GM19238 (cell line): ENCODE measurements at regions not wholly inside any gene's neighbourhood (a gene's known extent, or its start where the extent isn't known, plus 50 kb on each side); places are given as distances from the start of the nearest gene placed in this dataset.
"Not testable (repeated sequence)": the region's sequence is repeated elsewhere in the genome, so short reads cannot be mapped to it uniquely, and the experiment has no call there.

ENCODE experiments used
- DNase-seq: peaks from one replicate; pipeline ENCODE4 v3.0.0; 2011; ENCODE audit warnings: low spot score; ENCODE audit not compliant: insufficient read length

- no peak for DNase-seq
Observed at GRCh38 chr11:130672911-130673310, 224.5 kb downstream of the ADAMTS15 start.

- no peak for DNase-seq
Observed at GRCh38 chr11:130673698-130674097, 225.3 kb downstream of the ADAMTS15 start.

GRCh38 chr11:130674686-130675308 is 226.4 kb downstream of the ADAMTS15 start:
- DNase-seq, result no peak

- DNase-seq, result no peak
Observed at GRCh38 chr11:130675371-130675821, 227.0 kb downstream of the ADAMTS15 start.

- no peak for DNase-seq
Observed at GRCh38 chr11:130675917-130676316, 227.5 kb downstream of the ADAMTS15 start.

GRCh38 chr11:130677486-130678153 is 229.2 kb downstream of the ADAMTS15 start:
- no peak for DNase-seq

GRCh38 chr11:130679247-130679646 is 230.8 kb downstream of the ADAMTS15 start:
- DNase-seq, result no peak

- DNase-seq, result not testable (repeated sequence)
Observed at GRCh38 chr11:130682471-130682870, 233.8 kb downstream of the SNX19 start.

GRCh38 chr11:130689222-130689908 is 226.9 kb downstream of the SNX19 start:
- DNase-seq, result no peak

- no peak for DNase-seq
Observed at GRCh38 chr11:130691581-130691980, 224.7 kb downstream of the SNX19 start.

GRCh38 chr11:130692220-130692619 is 224.1 kb downstream of the SNX19 start:
- DNase-seq, result no peak

GRCh38 chr11:130693543-130693942 is 222.7 kb downstream of the SNX19 start:
- no peak for DNase-seq

GRCh38 chr11:130694488-130695045 is 221.7 kb downstream of the SNX19 start:
- no peak for DNase-seq

- no peak for DNase-seq
Observed at GRCh38 chr11:130698174-130698573, 218.1 kb downstream of the SNX19 start.

- no peak for DNase-seq
Observed at GRCh38 chr11:130699561-130699960, 216.7 kb downstream of the SNX19 start.

GRCh38 chr11:130700092-130700491 is 216.2 kb downstream of the SNX19 start:
- DNase-seq, result no peak

- no peak for DNase-seq
Observed at GRCh38 chr11:130703489-130704190, 212.6 kb downstream of the SNX19 start.

- DNase-seq, result no peak
Observed at GRCh38 chr11:130705670-130706421, 210.4 kb downstream of the SNX19 start.

- no peak for DNase-seq
Observed at GRCh38 chr11:130706572-130706971, 209.7 kb downstream of the SNX19 start.

GRCh38 chr11:130707217-130707616 is 209.1 kb downstream of the SNX19 start:
- DNase-seq, result no peak

- no peak for DNase-seq
Observed at GRCh38 chr11:130709531-130709930, 206.7 kb downstream of the SNX19 start.
